Activated CD4-positive, alpha-beta T cell treated with anti-CD3 and anti-CD28 coated beads for 36 hours (primary cell): ENCODE measurements at regions not wholly inside any gene's neighbourhood (a gene's known extent, or its start where the extent isn't known, plus 50 kb on each side); places are given as distances from the start of the nearest gene placed in this dataset.
"Not testable (repeated sequence)": the region's sequence is repeated elsewhere in the genome, so short reads cannot be mapped to it uniquely, and the experiment has no call there.

ENCODE experiments used
- ATAC-seq: fragments of 200-7000 bp; cut with Tn5 transposase; one replicate; pipeline ENCODE4 v1.10.0; 2021; ENCODE audit warnings: mild to moderate bottlenecking, moderate library complexity
- CTCF ChIA-PET: fragments of 350-600 bp; sonication (Branson Sonifier 250); formaldehyde crosslinking; loops from one replicate; lab custom pipeline; 2021; ENCODE audit warnings: antibody characterized with exemption; lab: Charles Lee
- POLR2A ChIA-PET: fragments of 350-600 bp; sonication (Branson Sonifier 250); formaldehyde crosslinking; loops from one replicate; lab custom pipeline; 2021; ENCODE audit warnings: antibody characterized with exemption, inconsistent platforms; lab: Charles Lee
- DNase-seq: peaks from one replicate; pipeline ENCODE4 v3.0.0-alpha.2; 2020
- H3K27ac Mint-ChIP-seq: one replicate; pipeline ENCODE4 v1.8.0; 2021; ENCODE audit warnings: mixed read lengths
- H3K27me3 Mint-ChIP-seq: one replicate; pipeline ENCODE4 v1.8.0; 2021; ENCODE audit warnings: mixed read lengths
- H3K36me3 Mint-ChIP-seq: one replicate; pipeline ENCODE4 v1.8.0; 2021; ENCODE audit warnings: low read depth, mixed read lengths
- H3K4me1 Mint-ChIP-seq: one replicate; pipeline ENCODE4 v1.8.0; 2021; ENCODE audit warnings: mixed read lengths
- H3K4me3 Mint-ChIP-seq: one replicate; pipeline ENCODE4 v1.8.0; 2021; ENCODE audit warnings: mild to moderate bottlenecking, moderate library complexity, mixed read lengths
- H3K9me3 Mint-ChIP-seq: one replicate; pipeline ENCODE4 v1.8.0; 2021; ENCODE audit warnings: low read depth, mixed read lengths
- intact Hi-C, 2 experiments: fragments of 100-400 bp; cut with DNase I in 1 of 2; cut with micrococcal nuclease in 1 of 2; formaldehyde crosslinking; loops; one replicate each; pipeline versions ENCODE4 v1.14.2 to v1.15.1; 2022 to 2024; cut with DNase I, micrococcal nuclease

GRCh38 chr9:115540091-115540490 lies 422.1 kb upstream of the TNC start:
- Mint-ChIP-seq H3K27ac (no peak overlapping the region), H3K4me1 (no peaks in the 10 kb centered on the region), H3K4me3 (no peak overlapping the region), H3K27me3 (peaks cover 15% of the 10 kb centered on the region), H3K9me3 (no peaks in the 10 kb centered on the region), H3K36me3 (no peaks in the 10 kb centered on the region)
- ChIA-PET POLR2A (no interaction called here), CTCF (no interaction called here)
- no peak for DNase-seq
- no peak for ATAC-seq
- intact Hi-C loops: no loop called here

DNA sequence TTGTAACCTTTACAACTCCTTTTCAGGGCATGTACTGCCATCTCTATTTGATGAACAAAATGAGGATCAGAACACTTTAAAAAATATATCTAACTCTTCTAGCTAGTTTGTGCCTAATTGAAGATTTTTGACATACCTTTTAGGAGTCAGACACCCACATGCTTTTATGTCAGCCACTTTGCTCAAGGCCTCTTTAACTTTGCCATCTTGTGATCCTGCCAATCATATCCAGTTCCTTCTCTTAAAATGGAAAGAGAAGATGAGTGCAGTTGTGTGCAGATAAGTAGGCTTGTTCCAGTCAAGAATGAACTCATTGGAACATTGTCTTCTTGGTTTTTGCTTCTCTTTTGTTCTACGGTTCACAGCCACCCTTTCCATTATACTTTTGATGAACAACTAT lies 425.6 kb upstream of the TNC start:
- no peak overlapping the region for H3K27ac Mint-ChIP-seq
- H3K9me3 Mint-ChIP-seq: no peaks in the 10 kb centered on the region
- ChIA-PET CTCF (no interaction called here), POLR2A (no interaction called here)
- H3K4me3 Mint-ChIP-seq: no peak overlapping the region
- intact Hi-C loops: no loop called here
- H3K27me3 Mint-ChIP-seq: peaks cover 14% of the 10 kb centered on the region
- no peaks in the 10 kb centered on the region for H3K36me3 Mint-ChIP-seq
- ATAC-seq (no peak), DNase-seq (no peak)
- no peaks in the 10 kb centered on the region for H3K4me1 Mint-ChIP-seq

GRCh38 chr9:115548609-115549260 lies 430.8 kb upstream of the TNC start:
- Mint-ChIP-seq H3K36me3 (no peaks in the 10 kb centered on the region), H3K27me3 (peaks cover 8% of the 10 kb centered on the region), H3K4me1 (no peaks in the 10 kb centered on the region), H3K4me3 (no peak overlapping the region), H3K27ac (no peak overlapping the region), H3K9me3 (no peaks in the 10 kb centered on the region)
- intact Hi-C loops: no loop called here
- ATAC-seq (no peak), DNase-seq (no peak)
- ChIA-PET CTCF (no interaction called here), POLR2A (no interaction called here)

DNA sequence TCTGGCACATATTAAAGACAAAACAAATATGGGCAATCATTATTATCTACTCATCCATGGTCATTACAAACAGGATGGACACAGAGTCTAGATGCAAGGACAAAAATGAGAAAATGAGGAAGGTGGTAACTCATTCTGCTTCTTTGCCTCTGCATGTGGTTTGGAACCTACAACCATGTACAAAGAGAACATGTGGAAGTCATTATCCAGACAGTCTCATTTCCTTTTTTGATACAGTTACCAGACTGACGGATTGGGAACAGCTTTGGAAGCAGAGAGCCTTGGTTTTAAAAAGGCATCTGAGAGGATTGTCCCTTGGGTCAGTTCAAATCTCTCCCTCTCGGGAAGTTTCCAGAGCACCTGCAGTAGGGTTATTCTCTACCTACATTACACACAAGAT lies 433.4 kb upstream of the TNC start:
- peaks cover 3% of the 10 kb centered on the region for H3K9me3 Mint-ChIP-seq
- no peak for DNase-seq
- no peak overlapping the region for H3K27ac Mint-ChIP-seq
- no peaks in the 10 kb centered on the region for H3K36me3 Mint-ChIP-seq
- CTCF ChIA-PET: no interaction called here
- intact Hi-C loops: no loop called here
- H3K4me3 Mint-ChIP-seq: no peak overlapping the region
- ATAC-seq: no peak
- no peaks in the 10 kb centered on the region for H3K4me1 Mint-ChIP-seq
- POLR2A ChIA-PET: no interaction called here
- H3K27me3 Mint-ChIP-seq: peaks cover 6% of the 10 kb centered on the region

DNA sequence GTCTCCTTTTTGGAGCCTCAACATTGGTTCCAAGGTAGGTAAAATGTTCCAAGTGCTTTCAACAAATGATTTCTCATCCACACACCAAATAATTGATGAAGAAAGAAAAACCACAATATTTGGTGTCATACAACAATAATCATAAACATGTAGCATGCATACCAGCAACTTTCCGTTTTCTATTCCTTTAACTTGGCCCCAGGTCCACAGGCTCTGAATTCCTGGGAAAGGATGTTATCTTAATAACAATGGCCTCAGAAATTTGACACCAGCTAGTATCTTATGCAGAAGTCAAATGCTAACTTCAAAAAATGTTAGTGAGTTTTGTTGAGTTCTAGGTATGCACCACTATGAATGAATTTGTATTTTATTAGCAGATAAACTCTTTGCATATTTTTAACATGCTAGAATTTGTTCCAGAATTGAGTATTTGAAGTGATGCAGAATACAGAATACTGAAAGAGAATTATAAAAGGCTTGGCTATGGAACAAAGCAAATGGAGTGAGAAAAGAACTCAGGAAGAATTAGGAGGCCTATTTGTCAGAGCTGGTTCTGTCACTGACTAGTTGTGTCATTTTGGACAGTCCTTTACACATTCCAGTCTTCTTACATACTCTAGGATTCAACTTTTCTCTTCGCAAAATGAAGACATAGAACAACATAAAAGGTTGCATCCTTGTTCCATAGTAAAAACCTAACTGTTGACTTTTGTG lies 435.3 kb upstream of the TNC start:
- ChIA-PET POLR2A (no interaction called here), CTCF (no interaction called here)
- intact Hi-C loops: no loop called here
- Mint-ChIP-seq H3K27ac (no peak overlapping the region), H3K27me3 (peaks cover 3% of the 10 kb centered on the region), H3K4me3 (no peak overlapping the region), H3K4me1 (no peaks in the 10 kb centered on the region), H3K36me3 (no peaks in the 10 kb centered on the region), H3K9me3 (peaks cover 8% of the 10 kb centered on the region)
- ATAC-seq: no peak
- DNase-seq: no peak

DNA sequence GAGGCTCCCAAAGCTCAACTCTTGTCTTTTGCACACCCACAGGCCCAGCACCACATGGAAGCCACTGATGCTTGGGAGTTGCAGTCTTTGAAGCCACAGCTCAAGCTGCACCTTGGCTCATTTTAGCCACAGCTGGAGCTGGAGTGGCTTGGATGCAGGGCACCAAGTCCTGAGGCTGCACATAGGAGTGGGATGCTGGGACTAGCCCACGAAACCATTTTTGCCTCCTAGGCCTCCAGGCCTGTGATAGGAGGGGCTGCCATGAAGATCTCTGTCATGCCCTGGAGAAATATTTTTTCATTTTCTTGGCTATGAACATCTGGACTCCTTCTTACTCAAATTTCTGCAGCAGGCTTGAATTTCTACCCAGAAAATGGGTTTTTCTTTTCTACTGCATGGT lies 438.5 kb upstream of the TNC start:
- CTCF ChIA-PET: no interaction called here
- H3K36me3 Mint-ChIP-seq: no peaks in the 10 kb centered on the region
- POLR2A ChIA-PET: no interaction called here
- no peaks in the 10 kb centered on the region for H3K27me3 Mint-ChIP-seq
- ATAC-seq (no peak), DNase-seq (no peak)
- H3K9me3 Mint-ChIP-seq: peaks cover 8% of the 10 kb centered on the region
- H3K4me3 Mint-ChIP-seq: no peak overlapping the region
- H3K27ac Mint-ChIP-seq: no peak overlapping the region
- intact Hi-C loops: no loop called here
- no peaks in the 10 kb centered on the region for H3K4me1 Mint-ChIP-seq

DNA sequence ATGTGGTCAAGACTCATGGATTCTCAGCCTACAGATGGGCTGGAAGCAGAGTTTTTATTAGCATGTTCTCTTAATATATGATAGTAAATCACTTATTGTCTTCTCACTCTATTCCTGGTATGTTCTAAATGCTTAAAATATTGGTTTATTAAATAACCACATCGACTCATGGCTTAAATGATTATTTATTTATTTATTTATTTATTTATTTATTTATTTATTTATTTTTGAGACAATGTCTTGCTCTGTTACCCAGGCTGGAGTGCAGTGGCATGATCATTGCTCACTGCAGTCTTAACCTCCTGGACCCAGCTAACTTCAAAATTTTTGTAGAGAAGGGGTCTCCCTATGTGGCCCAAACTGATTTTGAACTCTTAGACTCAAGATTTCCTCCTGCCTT lies 457.2 kb upstream of the TNC start:
- ChIA-PET CTCF (no interaction called here), POLR2A (no interaction called here)
- H3K36me3 Mint-ChIP-seq: no peaks in the 10 kb centered on the region
- intact Hi-C loops: no loop called here
- no peaks in the 10 kb centered on the region for H3K9me3 Mint-ChIP-seq
- no peaks in the 10 kb centered on the region for H3K4me1 Mint-ChIP-seq
- H3K27ac Mint-ChIP-seq: no peak overlapping the region
- ATAC-seq (no peak), DNase-seq (no peak)
- H3K4me3 Mint-ChIP-seq: no peak overlapping the region
- peaks cover 6% of the 10 kb centered on the region for H3K27me3 Mint-ChIP-seq

DNA sequence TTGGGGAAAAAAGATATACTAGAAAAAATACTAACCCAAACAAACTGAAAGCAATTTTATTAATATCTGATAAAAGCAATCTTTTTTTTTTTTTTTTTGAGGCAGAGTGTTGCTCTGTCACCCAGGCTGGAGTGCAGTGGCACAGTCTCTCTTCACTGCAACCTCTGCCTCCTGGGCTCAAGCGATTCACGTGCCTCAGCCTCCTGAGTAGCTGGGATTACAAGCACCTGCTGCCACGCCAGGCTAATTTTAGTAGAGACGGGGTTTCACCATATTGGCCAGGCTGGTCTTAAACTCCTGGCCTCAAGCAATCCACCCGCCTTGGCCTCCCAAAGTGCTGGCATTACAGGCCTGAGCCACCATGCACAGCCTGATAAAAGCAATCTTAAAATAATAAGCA lies 467.5 kb upstream of the TNC start:
- H3K27me3 Mint-ChIP-seq, H3K27ac Mint-ChIP-seq, H3K4me3 Mint-ChIP-seq, H3K4me1 Mint-ChIP-seq, POLR2A ChIA-PET, H3K9me3 Mint-ChIP-seq, DNase-seq, intact Hi-C loops, H3K36me3 Mint-ChIP-seq, ATAC-seq: not testable (repeated sequence)
- CTCF ChIA-PET: interaction anchor here (0.7 kb wide), 2 partner anchors 8 to 1246 kb away, joined by 4 to 7 read pairs; no protein-coding TSS in a partner anchor

GRCh38 chr9:115587310-115587709 lies 469.4 kb upstream of the TNC start:
- no peak for DNase-seq
- Mint-ChIP-seq H3K4me1 (no peaks in the 10 kb centered on the region), H3K9me3 (no peaks in the 10 kb centered on the region), H3K36me3 (no peaks in the 10 kb centered on the region), H3K27me3 (no peaks in the 10 kb centered on the region), H3K4me3 (no peak overlapping the region), H3K27ac (no peak overlapping the region)
- ATAC-seq: no peak
- CTCF ChIA-PET: interaction anchor here (0.8 kb wide), 1 partner anchor 293 kb away, joined by 3 read pairs; no protein-coding TSS in a partner anchor
- intact Hi-C loops: no loop called here
- POLR2A ChIA-PET: interaction anchor here (0.6 kb wide), 1 partner anchor 56 kb away, joined by 3 read pairs; no protein-coding TSS in a partner anchor

GRCh38 chr9:115590011-115590410 lies 472.1 kb upstream of the TNC start:
- no peak overlapping the region for H3K27ac Mint-ChIP-seq
- CTCF ChIA-PET: interaction anchor here (0.5 to 1.2 kb wide), 2 partner anchors 813 to 982 kb away, joined by 3 read pairs; no protein-coding TSS in a partner anchor
- H3K27me3 Mint-ChIP-seq: peaks cover 5% of the 10 kb centered on the region
- ATAC-seq (no peak), DNase-seq (no peak)
- no peak overlapping the region for H3K4me3 Mint-ChIP-seq
- intact Hi-C loops: loop anchor here (5.0 kb wide), 3 partner anchors 577 to 982 kb away; no protein-coding TSS in a partner anchor
- no peaks in the 10 kb centered on the region for H3K36me3 Mint-ChIP-seq
- H3K4me1 Mint-ChIP-seq: no peaks in the 10 kb centered on the region
- no peaks in the 10 kb centered on the region for H3K9me3 Mint-ChIP-seq
- POLR2A ChIA-PET: no interaction called here

DNA sequence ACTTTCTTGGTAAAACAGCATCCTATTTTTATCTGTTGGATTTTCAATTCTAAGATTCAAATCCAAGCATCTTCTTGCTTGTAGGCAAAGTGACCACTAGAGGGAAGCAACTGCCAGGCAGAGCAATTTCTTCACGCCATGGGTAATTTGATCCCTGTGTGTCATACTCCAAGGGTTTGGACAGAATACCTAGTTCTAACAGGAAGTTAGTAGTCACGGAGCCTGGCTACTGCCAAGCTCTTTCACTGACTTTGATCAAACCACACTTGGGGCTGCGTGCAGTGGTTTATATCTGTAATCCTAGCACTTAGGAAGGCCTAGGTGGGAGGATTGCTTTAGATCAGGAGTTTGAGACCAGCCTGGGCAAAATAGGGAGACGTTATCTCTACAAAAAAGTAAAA lies 473.6 kb upstream of the TNC start:
- H3K27ac Mint-ChIP-seq: no peak overlapping the region
- ATAC-seq (no peak), DNase-seq (peak; percentile 13)
- peaks cover 15% of the 10 kb centered on the region for H3K27me3 Mint-ChIP-seq
- no peak overlapping the region for H3K4me3 Mint-ChIP-seq
- H3K36me3 Mint-ChIP-seq: no peaks in the 10 kb centered on the region
- no peaks in the 10 kb centered on the region for H3K9me3 Mint-ChIP-seq
- no peaks in the 10 kb centered on the region for H3K4me1 Mint-ChIP-seq
- intact Hi-C loops: loop anchor here (5.0 kb wide), 3 partner anchors 576 to 981 kb away; no protein-coding TSS in a partner anchor
- CTCF ChIA-PET: interaction anchor here (1.2 to 2.6 kb wide), 2 partner anchors 71 to 980 kb away, joined by 4 to 7 read pairs; no protein-coding TSS in a partner anchor
- POLR2A ChIA-PET: no interaction called here
